Esophagus muscularis mucosa (tissue), 4 donors: ENCODE measurements at regions not wholly inside any gene's neighbourhood (a gene's known extent, or its start where the extent isn't known, plus 50 kb on each side); places are given as distances from the start of the nearest gene placed in this dataset.

Experiments
- DNase-seq: peaks from one replicate; pipeline ENCODE4 v3.0.0-alpha.2; 2017; ENCODE audit errors: extremely low spot score
- H3K27ac ChIP-seq, 4 donors: fragments of 200-600 bp; sonication (generic); replicated peaks in 1 of 4; 1 replicate in 3 of 4; 2 replicates in 1 of 4; pipeline ENCODE4 v1.5.1; 2016 to 2019; ENCODE audit warnings: mild to moderate bottlenecking in 1 of 4
- H3K27me3 ChIP-seq, 4 donors: fragments of 200-600 bp; sonication (generic); one replicate each; pipeline versions ENCODE4 v1.5.1 to v1.6.0; 2016 to 2019
- H3K36me3 ChIP-seq, 4 donors: fragments of 200-600 bp; sonication (generic); one replicate each; pipeline ENCODE4 v1.5.1; 2016 to 2019
- H3K4me1 ChIP-seq, 4 donors: fragments of 200-600 bp; sonication (generic); one replicate each; pipeline ENCODE4 v1.5.1; 2016 to 2019
- H3K4me3 ChIP-seq, 4 donors: fragments of 200-600 bp; sonication (generic); 1 replicate in 2 of 4; 2 replicates in 2 of 4; pipeline ENCODE4 v1.5.1; 2016 to 2019; ENCODE audit warnings: mild to moderate bottlenecking in 4 of 4, moderate library complexity in 1 of 4
- H3K9me3 ChIP-seq, 4 donors: fragments of 200-600 bp; sonication (generic); 1 replicate in 3 of 4; 2 replicates in 1 of 4; pipeline ENCODE4 v1.5.1; 2016 to 2019
- CTCF ChIP-seq, 3 experiments: fragments of 200-600 bp in 2 of 3; fragments of 450-650 bp in 1 of 3; sonication (generic) in 2 of 3; IDR thresholded peaks; one replicate each; pipeline ENCODE4 v1.5.1; 2017 to 2019; ENCODE audit warnings: antibody characterized with exemption in 3 of 3, mild to moderate bottlenecking in 2 of 3, moderate library complexity in 1 of 3
- EP300 ChIP-seq: sonication (generic); formaldehyde crosslinking; IDR thresholded peaks from one replicate; pipeline ENCODE4 v1.6.1; 2017; ENCODE audit warnings: antibody characterized with exemption
- POLR2A ChIP-seq: fragments of 450-650 bp; IDR thresholded peaks from one replicate; pipeline ENCODE4 v1.6.1; 2017; ENCODE audit warnings: antibody characterized with exemption, moderate library complexity, mild to moderate bottlenecking, low read depth
- POLR2AphosphoS5 ChIP-seq, 2 donors: sonication (generic); formaldehyde crosslinking; IDR thresholded peaks; one replicate each; pipeline ENCODE4 v1.6.1; 2017; ENCODE audit warnings: antibody characterized with exemption in 2 of 2
- WGBS: methylation state at CpG from one replicate; pipeline ENCODE4 v1.1.5; 2018; 5-methylcytosine and 5-hydroxymethylcytosine counted together
- intact Hi-C: fragments of 100-400 bp; cut with DNase I; formaldehyde crosslinking; loops from one replicate; pipeline ENCODE4 v1.15.1; 2023

- Histone ChIP-seq H3K36me3 (no peaks in the 10 kb centered on the region), H3K9me3 (no peaks in the 10 kb centered on the region), H3K4me3 (no peak overlapping the region), H3K27ac (no peak overlapping the region), H3K27me3 (no peaks in the 10 kb centered on the region), H3K4me1 (no peaks in the 10 kb centered on the region)
- intact Hi-C loops, result no loop called here
- TF ChIP-seq POLR2A (no peak), POLR2AphosphoS5 (IDR thresholded peaks at IDR 0.05) (no peak), EP300 (no peak), CTCF (IDR thresholded peaks at IDR 0.05) (no peak)
- WGBS, result 92% methylated on average over 3 of the region's 3 CpGs
- DNase-seq, result no peak
Measured at GRCh38 chr5:62134811-62135210, 171.2 kb upstream of the KIF2A start.

- no peak for DNase-seq
- no peak overlapping the region for H3K27ac ChIP-seq
- no peaks in the 10 kb centered on the region for H3K36me3 ChIP-seq
- intact Hi-C loops, result no loop called here
- no peak for TF ChIP-seq EP300
- TF ChIP-seq POLR2AphosphoS5 (IDR thresholded peaks at IDR 0.05), result no peak
- no peak for TF ChIP-seq POLR2A
- no peak for TF ChIP-seq CTCF (IDR thresholded peaks at IDR 0.05)
- H3K4me3 ChIP-seq, result no peak overlapping the region
- H3K9me3 ChIP-seq, result no peaks in the 10 kb centered on the region
- WGBS, result 90% methylated on average over 2 of the region's 2 CpGs
- H3K27me3 ChIP-seq, result no peaks in the 10 kb centered on the region
- no peaks in the 10 kb centered on the region for H3K4me1 ChIP-seq
Measured at GRCh38 chr5:62137628-62138027, 168.4 kb upstream of the KIF2A start.

- H3K27me3 ChIP-seq, result no peaks in the 10 kb centered on the region
- WGBS, result 65% methylated on average over 5 of the region's 7 CpGs
- no peak for TF ChIP-seq POLR2AphosphoS5 (IDR thresholded peaks at IDR 0.05)
- TF ChIP-seq CTCF (IDR thresholded peaks at IDR 0.05), result no peak
- no peak for TF ChIP-seq POLR2A
- no peak for TF ChIP-seq EP300
Measured at GRCh38 chr5:62138607-62139006, 167.4 kb upstream of the KIF2A start.

GRCh38 chr5:62139741-62140140, 166.3 kb upstream of the KIF2A start:
- Histone ChIP-seq H3K4me3 (no peak overlapping the region), H3K4me1 (peaks cover 0 to 19% (median 16%) of the 10 kb centered on the region in 4 donors), H3K36me3 (no peaks in the 10 kb centered on the region), H3K9me3 (no peaks in the 10 kb centered on the region), H3K27me3 (no peaks in the 10 kb centered on the region), H3K27ac (no peak overlapping the region)
- no peak for DNase-seq
- WGBS, result 84% methylated on average over 2 of the region's 2 CpGs
- intact Hi-C loops, result no loop called here
- no peak for TF ChIP-seq POLR2AphosphoS5 (IDR thresholded peaks at IDR 0.05)
- TF ChIP-seq CTCF (IDR thresholded peaks at IDR 0.05), result no peak
- TF ChIP-seq POLR2A, result no peak
- TF ChIP-seq EP300, result no peak

More at GRCh38 chr5:62138607-62139006, 167.4 kb upstream of the KIF2A start:
- Histone ChIP-seq H3K27ac (no peak overlapping the region), H3K4me3 (no peak overlapping the region), H3K9me3 (no peaks in the 10 kb centered on the region), H3K4me1 (peaks cover 0 to 8% (median 5%) of the 10 kb centered on the region in 4 donors), H3K36me3 (no peaks in the 10 kb centered on the region)
- intact Hi-C loops, result no loop called here
- DNase-seq, result no peak

- TF ChIP-seq POLR2AphosphoS5 (IDR thresholded peaks at IDR 0.05), result no peak
- DNase-seq, result no peak
- Histone ChIP-seq H3K36me3 (no peaks in the 10 kb centered on the region), H3K4me1 (peaks cover 0 to 20% (median 17%) of the 10 kb centered on the region in 4 donors), H3K9me3 (no peaks in the 10 kb centered on the region), H3K27me3 (no peaks in the 10 kb centered on the region), H3K4me3 (no peak overlapping the region), H3K27ac (no peak overlapping the region)
- intact Hi-C loops, result no loop called here
- 86% methylated on average over 4 of the region's 4 CpGs for WGBS
Measured at GRCh38 chr5:62142351-62142750, 163.7 kb upstream of the KIF2A start.
